ENCODE measurements at regions not wholly inside any gene's neighbourhood (a gene's known extent, or its start where the extent isn't known, plus 50 kb on each side); places are given as distances from the start of the nearest gene placed in this dataset.

GRCh38 chr2:18304849-18305248 is 255.6 kb downstream of the RDH14 start:
- TF ChIP-seq CTCF (IDR thresholded peaks at IDR 0.05) = no peak
- no peak for TF ChIP-seq EZH2 (IDR thresholded peaks at IDR 0.05; ENCODE audit: borderline replicate concordance, insufficient read depth, low read depth, low read length, poor library complexity, severe bottlenecking)

Data from B cell (primary cell).